ENCODE measurements at regions not wholly inside any gene's neighbourhood (a gene's known extent, or its start where the extent isn't known, plus 50 kb on each side); places are given as distances from the start of the nearest gene placed in this dataset.

- TF ChIP-seq CTCF (IDR thresholded peaks at IDR 0.05) (no peak), POLR2AphosphoS5 (IDR thresholded peaks at IDR 0.05) (no peak), POLR2A (IDR thresholded peaks at IDR 0.05) (no peak)
These were observed 252.8 kb downstream of the PSAT1 start for GRCh38 chr9:78549711-78550110.

Data from breast epithelium (tissue), 3 donors.